ENCODE measurements at regions not wholly inside any gene's neighbourhood (a gene's known extent, or its start where the extent isn't known, plus 50 kb on each side); places are given as distances from the start of the nearest gene placed in this dataset.

GRCh38 chr2:175742367-175742766 is 259.7 kb downstream of the LNPK start:
- intact Hi-C loops (cut with DNase I; ENCODE audit: low total_unique reads): no loop called here
- no peak for DNase-seq
- no peak for TF ChIP-seq CTCF (IDR thresholded peaks at IDR 0.05)
- no peak overlapping the region for H3K4me3 ChIP-seq
- H3K27me3 ChIP-seq: no peaks in the 10 kb centered on the region
- H3K36me3 ChIP-seq: no peaks in the 10 kb centered on the region
- H3K9me3 ChIP-seq: no peaks in the 10 kb centered on the region
- H3K27ac ChIP-seq: no peak overlapping the region
- no peaks in the 10 kb centered on the region for H3K4me1 ChIP-seq

- DNase-seq: no peak
- intact Hi-C loops (cut with DNase I; ENCODE audit: low total_unique reads): no loop called here
- no peak overlapping the region for H3K4me3 ChIP-seq
- no peaks in the 10 kb centered on the region for H3K9me3 ChIP-seq
- no peak overlapping the region for H3K27ac ChIP-seq
- TF ChIP-seq CTCF (IDR thresholded peaks at IDR 0.05): no peak
- H3K36me3 ChIP-seq: no peaks in the 10 kb centered on the region
- no peaks in the 10 kb centered on the region for H3K27me3 ChIP-seq
- no peaks in the 10 kb centered on the region for H3K4me1 ChIP-seq
Measured at GRCh38 chr2:175741164-175741563, 260.9 kb downstream of the LNPK start.

- Histone ChIP-seq H3K4me3 (no peak overlapping the region), H3K9me3 (no peaks in the 10 kb centered on the region), H3K4me1 (no peaks in the 10 kb centered on the region), H3K36me3 (no peaks in the 10 kb centered on the region), H3K27ac (no peak overlapping the region), H3K27me3 (no peaks in the 10 kb centered on the region)
- no peak for TF ChIP-seq CTCF (IDR thresholded peaks at IDR 0.05)
- no peak for DNase-seq
- intact Hi-C loops (cut with DNase I; ENCODE audit: low total_unique reads): no loop called here
Measured at GRCh38 chr2:175737722-175738361, 264.2 kb downstream of the LNPK start.

- Histone ChIP-seq H3K27me3 (no peaks in the 10 kb centered on the region), H3K4me1 (no peaks in the 10 kb centered on the region), H3K36me3 (no peaks in the 10 kb centered on the region), H3K9me3 (no peaks in the 10 kb centered on the region), H3K27ac (no peak overlapping the region), H3K4me3 (no peak overlapping the region)
- intact Hi-C loops (cut with DNase I; ENCODE audit: low total_unique reads): no loop called here
- DNase-seq: no peak
- TF ChIP-seq CTCF (IDR thresholded peaks at IDR 0.05): no peak
Measured at GRCh38 chr2:175734686-175735085, 267.4 kb downstream of the LNPK start.

- no peaks in the 10 kb centered on the region for H3K27me3 ChIP-seq
- intact Hi-C loops (cut with DNase I; ENCODE audit: low total_unique reads): no loop called here
- H3K27ac ChIP-seq: no peak overlapping the region
- no peak overlapping the region for H3K4me3 ChIP-seq
- H3K36me3 ChIP-seq: no peaks in the 10 kb centered on the region
- TF ChIP-seq CTCF (IDR thresholded peaks at IDR 0.05): no peak
- no peak for DNase-seq
- no peaks in the 10 kb centered on the region for H3K4me1 ChIP-seq
- no peaks in the 10 kb centered on the region for H3K9me3 ChIP-seq
Measured at GRCh38 chr2:175732531-175732930, 269.5 kb downstream of the LNPK start.

GRCh38 chr2:175730050-175730449 is 272.0 kb downstream of the LNPK start:
- H3K4me3 ChIP-seq: no peak overlapping the region
- H3K4me1 ChIP-seq: no peaks in the 10 kb centered on the region
- no peaks in the 10 kb centered on the region for H3K36me3 ChIP-seq
- no peak for TF ChIP-seq CTCF (IDR thresholded peaks at IDR 0.05)
- DNase-seq: no peak
- no peaks in the 10 kb centered on the region for H3K27me3 ChIP-seq
- intact Hi-C loops (cut with DNase I; ENCODE audit: low total_unique reads): no loop called here
- no peaks in the 10 kb centered on the region for H3K9me3 ChIP-seq
- H3K27ac ChIP-seq: no peak overlapping the region

All from tibial artery (tissue), 4 donors.